ENCODE measurements at regions not wholly inside any gene's neighbourhood (a gene's known extent, or its start where the extent isn't known, plus 50 kb on each side); places are given as distances from the start of the nearest gene placed in this dataset.

GRCh38 chr13:104008541-104009435 is 942.6 kb upstream of the SLC10A2 start:
- no peak overlapping the region for H3K27ac ChIP-seq (ENCODE audit: low read length)
- CTCF ChIA-PET: no interaction called here
- Mint-ChIP-seq H3K4me1 (no peaks in the 10 kb centered on the region), H3K27ac (no peak overlapping the region), H3K36me3 (no peaks in the 10 kb centered on the region), H3K4me3 (no peak overlapping the region), H3K27me3 (no peaks in the 10 kb centered on the region), H3K9me3 (peaks cover 0 to 3% (median 2%) of the 10 kb centered on the region in 3 donors)
- H3K27me3 ChIP-seq (replicated peaks in 1 of 2; ENCODE audit: control insufficient read depth in 2 of 2, extremely low read depth in 1 of 2, insufficient read depth in 2 of 2, low read length in 1 of 2): no peaks in the 10 kb centered on the region
- POLR2A ChIA-PET: no interaction called here
- H3K9me3 ChIP-seq: no peaks in the 10 kb centered on the region
- no peaks in the 10 kb centered on the region for H3K36me3 ChIP-seq (ENCODE audit: control insufficient read depth in 2 of 2, extremely low read depth in 1 of 2, insufficient read depth in 1 of 2, low read length in 1 of 2)
- no CpG with 5 or more reads among the region's 8 CpGs for WGBS (ENCODE audit: insufficient coverage)
- DNase-seq (no peak), ATAC-seq (replicated peaks in 1 of 4) (no peak)
- H3K4me1 ChIP-seq (ENCODE audit: control insufficient read depth in 1 of 2, extremely low read depth in 1 of 2, insufficient read depth in 2 of 2, low read length in 2 of 2): no peaks in the 10 kb centered on the region
- no peak overlapping the region for H3K4me3 ChIP-seq (ENCODE audit: control insufficient read depth in 1 of 2, extremely low read depth in 1 of 2, low read length in 1 of 2)

GRCh38 chr13:104008075-104008474 is 941.9 kb upstream of the SLC10A2 start:
- 83% methylated on average over 1 of the region's 4 CpGs for WGBS (ENCODE audit: insufficient coverage)

GRCh38 chr13:104006625-104007075 is 940.4 kb upstream of the SLC10A2 start:
- no peaks in the 10 kb centered on the region for H3K27me3 Mint-ChIP-seq
- H3K27ac Mint-ChIP-seq: no peak overlapping the region
- ChIA-PET CTCF (no interaction called here), POLR2A (no interaction called here)
- DNase-seq (no peak), ATAC-seq (replicated peaks in 1 of 4) (no peak)
- H3K36me3 Mint-ChIP-seq: no peaks in the 10 kb centered on the region
- H3K4me3 Mint-ChIP-seq: no peak overlapping the region
- Histone ChIP-seq H3K9me3 (no peaks in the 10 kb centered on the region), H3K27me3 (replicated peaks in 1 of 2; ENCODE audit: control insufficient read depth in 2 of 2, extremely low read depth in 1 of 2, insufficient read depth in 2 of 2, low read length in 1 of 2) (no peaks in the 10 kb centered on the region), H3K4me1 (ENCODE audit: control insufficient read depth in 1 of 2, extremely low read depth in 1 of 2, insufficient read depth in 2 of 2, low read length in 2 of 2) (no peaks in the 10 kb centered on the region), H3K36me3 (ENCODE audit: control insufficient read depth in 2 of 2, extremely low read depth in 1 of 2, insufficient read depth in 1 of 2, low read length in 1 of 2) (no peaks in the 10 kb centered on the region), H3K4me3 (ENCODE audit: control insufficient read depth in 1 of 2, extremely low read depth in 1 of 2, low read length in 1 of 2) (no peak overlapping the region), H3K27ac (ENCODE audit: low read length) (no peak overlapping the region)
- peaks cover 0 to 2% (median 0%) of the 10 kb centered on the region in 3 donors for H3K9me3 Mint-ChIP-seq
- no peaks in the 10 kb centered on the region for H3K4me1 Mint-ChIP-seq
- 83% methylated on average over 3 of the region's 9 CpGs for WGBS (ENCODE audit: insufficient coverage)

More at GRCh38 chr13:104008075-104008474, 941.9 kb upstream of the SLC10A2 start:
- no peak for DNase-seq
- H3K9me3 Mint-ChIP-seq: peaks cover 0 to 2% (median 0%) of the 10 kb centered on the region in 3 donors
- H3K36me3 Mint-ChIP-seq: no peaks in the 10 kb centered on the region
- Histone ChIP-seq H3K4me3 (ENCODE audit: control insufficient read depth in 1 of 2, extremely low read depth in 1 of 2, low read length in 1 of 2) (no peak overlapping the region), H3K9me3 (no peaks in the 10 kb centered on the region), H3K27me3 (replicated peaks in 1 of 2; ENCODE audit: control insufficient read depth in 2 of 2, extremely low read depth in 1 of 2, insufficient read depth in 2 of 2, low read length in 1 of 2) (no peaks in the 10 kb centered on the region), H3K4me1 (ENCODE audit: control insufficient read depth in 1 of 2, extremely low read depth in 1 of 2, insufficient read depth in 2 of 2, low read length in 2 of 2) (no peaks in the 10 kb centered on the region), H3K36me3 (ENCODE audit: control insufficient read depth in 2 of 2, extremely low read depth in 1 of 2, insufficient read depth in 1 of 2, low read length in 1 of 2) (no peaks in the 10 kb centered on the region), H3K27ac (ENCODE audit: low read length) (no peak overlapping the region)
- no peak for ATAC-seq (replicated peaks in 1 of 4)
- POLR2A ChIA-PET: no interaction called here
- no peaks in the 10 kb centered on the region for H3K27me3 Mint-ChIP-seq
- H3K4me1 Mint-ChIP-seq: no peaks in the 10 kb centered on the region
- CTCF ChIA-PET: no interaction called here
- H3K27ac Mint-ChIP-seq: no peak overlapping the region
- no peak overlapping the region for H3K4me3 Mint-ChIP-seq

GRCh38 chr13:104004572-104004971 is 938.4 kb upstream of the SLC10A2 start:
- no peak for DNase-seq
- Histone ChIP-seq H3K4me1 (ENCODE audit: control insufficient read depth in 1 of 2, extremely low read depth in 1 of 2, insufficient read depth in 2 of 2, low read length in 2 of 2) (no peaks in the 10 kb centered on the region), H3K27ac (ENCODE audit: low read length) (no peak overlapping the region), H3K36me3 (ENCODE audit: control insufficient read depth in 2 of 2, extremely low read depth in 1 of 2, insufficient read depth in 1 of 2, low read length in 1 of 2) (no peaks in the 10 kb centered on the region), H3K27me3 (replicated peaks in 1 of 2; ENCODE audit: control insufficient read depth in 2 of 2, extremely low read depth in 1 of 2, insufficient read depth in 2 of 2, low read length in 1 of 2) (no peaks in the 10 kb centered on the region), H3K9me3 (no peaks in the 10 kb centered on the region), H3K4me3 (ENCODE audit: control insufficient read depth in 1 of 2, extremely low read depth in 1 of 2, low read length in 1 of 2) (no peak overlapping the region)
- H3K27ac Mint-ChIP-seq: no peak overlapping the region
- H3K9me3 Mint-ChIP-seq: peaks cover 0 to 2% (median 0%) of the 10 kb centered on the region in 3 donors
- no peaks in the 10 kb centered on the region for H3K27me3 Mint-ChIP-seq
- ChIA-PET CTCF (no interaction called here), POLR2A (no interaction called here)
- no peak for ATAC-seq (replicated peaks in 1 of 4)
- no CpG with 5 or more reads among the region's 1 CpG for WGBS (ENCODE audit: insufficient coverage)
- no peaks in the 10 kb centered on the region for H3K4me1 Mint-ChIP-seq
- H3K4me3 Mint-ChIP-seq: no peak overlapping the region
- H3K36me3 Mint-ChIP-seq: no peaks in the 10 kb centered on the region

GRCh38 chr13:104002216-104002615 is 936.0 kb upstream of the SLC10A2 start:
- no peak overlapping the region for H3K4me3 Mint-ChIP-seq
- no peaks in the 10 kb centered on the region for H3K9me3 ChIP-seq
- H3K27ac ChIP-seq (ENCODE audit: low read length): no peak overlapping the region
- 100% methylated on average over 1 of the region's 1 CpG for WGBS (ENCODE audit: insufficient coverage)
- H3K36me3 Mint-ChIP-seq: no peaks in the 10 kb centered on the region
- no peaks in the 10 kb centered on the region for H3K27me3 Mint-ChIP-seq
- H3K27ac Mint-ChIP-seq: no peak overlapping the region
- no peaks in the 10 kb centered on the region for H3K4me1 Mint-ChIP-seq
- CTCF ChIA-PET: no interaction called here
- no peaks in the 10 kb centered on the region for H3K27me3 ChIP-seq (replicated peaks in 1 of 2; ENCODE audit: control insufficient read depth in 2 of 2, extremely low read depth in 1 of 2, insufficient read depth in 2 of 2, low read length in 1 of 2)
- no peak overlapping the region for H3K4me3 ChIP-seq (ENCODE audit: control insufficient read depth in 1 of 2, extremely low read depth in 1 of 2, low read length in 1 of 2)
- no peaks in the 10 kb centered on the region for H3K36me3 ChIP-seq (ENCODE audit: control insufficient read depth in 2 of 2, extremely low read depth in 1 of 2, insufficient read depth in 1 of 2, low read length in 1 of 2)
- ATAC-seq (replicated peaks in 1 of 4): no peak
- H3K9me3 Mint-ChIP-seq: peaks cover 0 to 2% (median 0%) of the 10 kb centered on the region in 3 donors
- H3K4me1 ChIP-seq (ENCODE audit: control insufficient read depth in 1 of 2, extremely low read depth in 1 of 2, insufficient read depth in 2 of 2, low read length in 2 of 2): no peaks in the 10 kb centered on the region
- POLR2A ChIA-PET: no interaction called here
- DNase-seq: no peak

GRCh38 chr13:104001766-104002165 is 935.5 kb upstream of the SLC10A2 start:
- H3K4me1 ChIP-seq (ENCODE audit: control insufficient read depth in 1 of 2, extremely low read depth in 1 of 2, insufficient read depth in 2 of 2, low read length in 2 of 2): no peaks in the 10 kb centered on the region
- H3K27ac ChIP-seq (ENCODE audit: low read length): no peak overlapping the region
- no peak for ATAC-seq (replicated peaks in 1 of 4)
- H3K27me3 ChIP-seq (replicated peaks in 1 of 2; ENCODE audit: control insufficient read depth in 2 of 2, extremely low read depth in 1 of 2, insufficient read depth in 2 of 2, low read length in 1 of 2): no peaks in the 10 kb centered on the region
- Mint-ChIP-seq H3K9me3 (peaks cover 0 to 2% (median 0%) of the 10 kb centered on the region in 3 donors), H3K27me3 (no peaks in the 10 kb centered on the region), H3K27ac (no peak overlapping the region), H3K36me3 (no peaks in the 10 kb centered on the region), H3K4me1 (no peaks in the 10 kb centered on the region), H3K4me3 (no peak overlapping the region)
- ChIA-PET CTCF (no interaction called here), POLR2A (no interaction called here)
- 100% methylated on average over 3 of the region's 3 CpGs for WGBS (ENCODE audit: insufficient coverage)
- H3K9me3 ChIP-seq: no peaks in the 10 kb centered on the region
- no peak for DNase-seq
- no peak overlapping the region for H3K4me3 ChIP-seq (ENCODE audit: control insufficient read depth in 1 of 2, extremely low read depth in 1 of 2, low read length in 1 of 2)
- H3K36me3 ChIP-seq (ENCODE audit: control insufficient read depth in 2 of 2, extremely low read depth in 1 of 2, insufficient read depth in 1 of 2, low read length in 1 of 2): no peaks in the 10 kb centered on the region
